NCI-H2107 (cell line): ENCODE measurements at regions not wholly inside any gene's neighbourhood (a gene's known extent, or its start where the extent isn't known, plus 50 kb on each side); places are given as distances from the start of the nearest gene placed in this dataset.
"Not testable (repeated sequence)": the region's sequence is repeated elsewhere in the genome, so short reads cannot be mapped to it uniquely, and the experiment has no call there.

Source experiments
- DNase-seq: peaks from one replicate; lab custom pipeline; 2025; lab: John Stamatoyannopoulos, UW

- no peak for DNase-seq
Observed at GRCh38 chr2:184004289-184004947, 593.9 kb upstream of the ZNF804A start.

- no peak for DNase-seq
Observed at GRCh38 chr2:184004948-184005672, 593.2 kb upstream of the ZNF804A start.

- no peak for DNase-seq
Observed at GRCh38 chr2:184006998-184007397, 591.3 kb upstream of the ZNF804A start.

GRCh38 chr2:184026961-184027360, 571.4 kb upstream of the ZNF804A start:
- DNase-seq: no peak

GRCh38 chr2:184030245-184030644, 568.1 kb upstream of the ZNF804A start:
- no peak for DNase-seq

GRCh38 chr2:184030989-184031388, 567.3 kb upstream of the ZNF804A start:
- no peak for DNase-seq

- DNase-seq: no peak
Observed at GRCh38 chr2:184031402-184032147, 566.8 kb upstream of the ZNF804A start.

GRCh38 chr2:184032983-184033382, 565.3 kb upstream of the ZNF804A start:
- DNase-seq: no peak

- no peak for DNase-seq
Observed at GRCh38 chr2:184037273-184037672, 561.1 kb upstream of the ZNF804A start.

- DNase-seq: no peak
Observed at GRCh38 chr2:184039493-184039892, 558.8 kb upstream of the ZNF804A start.

- no peak for DNase-seq
Observed at GRCh38 chr2:184040230-184040629, 558.1 kb upstream of the ZNF804A start.

- DNase-seq: no peak
Observed at GRCh38 chr2:184041077-184041476, 557.3 kb upstream of the ZNF804A start.

GRCh38 chr2:184041777-184042176, 556.6 kb upstream of the ZNF804A start:
- no peak for DNase-seq

GRCh38 chr2:184047536-184047935, 550.8 kb upstream of the ZNF804A start:
- DNase-seq: no peak

GRCh38 chr2:184049566-184049965, 548.8 kb upstream of the ZNF804A start:
- no peak for DNase-seq

- DNase-seq: no peak
Observed at GRCh38 chr2:184053326-184053725, 545.0 kb upstream of the ZNF804A start.

- DNase-seq: not testable (repeated sequence)
Observed at GRCh38 chr2:184054419-184054818, 543.9 kb upstream of the ZNF804A start.

- DNase-seq: no peak
Observed at GRCh38 chr2:184057910-184058309, 540.4 kb upstream of the ZNF804A start.

GRCh38 chr2:184060268-184060667, 538.1 kb upstream of the ZNF804A start:
- DNase-seq: not testable (repeated sequence)

GRCh38 chr2:184067502-184067901, 530.8 kb upstream of the ZNF804A start:
- no peak for DNase-seq

- no peak for DNase-seq
Observed at GRCh38 chr2:184072470-184072869, 525.9 kb upstream of the ZNF804A start.

- no peak for DNase-seq
Observed at GRCh38 chr2:184078496-184078895, 519.8 kb upstream of the ZNF804A start.

GRCh38 chr2:184091456-184091855, 506.9 kb upstream of the ZNF804A start:
- no peak for DNase-seq
